ENCODE measurements at regions not wholly inside any gene's neighbourhood (a gene's known extent, or its start where the extent isn't known, plus 50 kb on each side); places are given as distances from the start of the nearest gene placed in this dataset.

DNA sequence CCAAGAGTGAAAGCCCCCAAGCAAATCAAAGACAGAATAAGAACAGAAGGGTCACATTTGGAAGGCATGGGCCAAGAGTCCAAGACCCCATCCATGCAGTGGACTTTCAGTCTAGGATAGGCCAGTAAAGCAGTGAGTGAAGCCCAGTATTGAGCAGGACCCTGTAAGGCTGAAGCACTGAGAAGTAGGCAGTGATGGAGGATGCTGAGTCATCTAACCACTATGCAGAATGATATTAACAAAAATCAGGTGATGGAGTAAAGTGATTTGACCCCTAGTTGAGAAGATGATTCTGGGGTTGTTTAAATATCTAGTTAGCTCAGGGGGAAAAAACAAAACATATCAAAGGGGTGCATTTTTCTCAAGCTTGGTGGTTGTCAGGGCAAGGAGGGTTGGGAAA lies 308.7 kb upstream of the PLXNA2 start:
- H3K9me3 Mint-ChIP-seq: no peaks in the 10 kb centered on the region
- H3K27ac Mint-ChIP-seq: no peak overlapping the region
- ATAC-seq (ENCODE audit: poor library complexity) (no peak), DNase-seq (no peak)
- no peaks in the 10 kb centered on the region for H3K36me3 Mint-ChIP-seq (ENCODE audit: low read depth)
- Histone ChIP-seq H3K4me1 (ENCODE audit: insufficient read depth, low read length) (no peaks in the 10 kb centered on the region), H3K36me3 (ENCODE audit: insufficient read depth, low read length) (no peaks in the 10 kb centered on the region), H3K4me3 (ENCODE audit: low read length) (no peak overlapping the region), H3K9me3 (ENCODE audit: control insufficient read depth in 1 of 2, insufficient read depth in 1 of 2, low read length in 2 of 2) (no peaks in the 10 kb centered on the region), H3K27me3 (ENCODE audit: control insufficient read depth in 1 of 2, insufficient read depth in 2 of 2, low read length in 2 of 2) (no peaks in the 10 kb centered on the region), H3K27ac (ENCODE audit: low read depth in 1 of 2, low read length in 2 of 2) (no peak overlapping the region)
- no peak overlapping the region for H3K4me3 Mint-ChIP-seq
- ChIA-PET POLR2A (no interaction called here), CTCF (no interaction called here)
- H3K4me1 Mint-ChIP-seq (ENCODE audit: low read depth): no peaks in the 10 kb centered on the region
- peaks cover 20% of the 10 kb centered on the region for H3K27me3 Mint-ChIP-seq
- TF ChIP-seq, protein P1, sequence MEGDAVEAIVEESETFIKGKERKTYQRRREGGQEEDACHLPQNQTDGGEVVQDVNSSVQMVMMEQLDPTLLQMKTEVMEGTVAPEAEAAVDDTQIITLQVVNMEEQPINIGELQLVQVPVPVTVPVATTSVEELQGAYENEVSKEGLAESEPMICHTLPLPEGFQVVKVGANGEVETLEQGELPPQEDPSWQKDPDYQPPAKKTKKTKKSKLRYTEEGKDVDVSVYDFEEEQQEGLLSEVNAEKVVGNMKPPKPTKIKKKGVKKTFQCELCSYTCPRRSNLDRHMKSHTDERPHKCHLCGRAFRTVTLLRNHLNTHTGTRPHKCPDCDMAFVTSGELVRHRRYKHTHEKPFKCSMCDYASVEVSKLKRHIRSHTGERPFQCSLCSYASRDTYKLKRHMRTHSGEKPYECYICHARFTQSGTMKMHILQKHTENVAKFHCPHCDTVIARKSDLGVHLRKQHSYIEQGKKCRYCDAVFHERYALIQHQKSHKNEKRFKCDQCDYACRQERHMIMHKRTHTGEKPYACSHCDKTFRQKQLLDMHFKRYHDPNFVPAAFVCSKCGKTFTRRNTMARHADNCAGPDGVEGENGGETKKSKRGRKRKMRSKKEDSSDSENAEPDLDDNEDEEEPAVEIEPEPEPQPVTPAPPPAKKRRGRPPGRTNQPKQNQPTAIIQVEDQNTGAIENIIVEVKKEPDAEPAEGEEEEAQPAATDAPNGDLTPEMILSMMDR (IDR thresholded peaks at IDR 0.05): no peak
- intact Hi-C loops (cut with DNase I, micrococcal nuclease): no loop called here

DNA sequence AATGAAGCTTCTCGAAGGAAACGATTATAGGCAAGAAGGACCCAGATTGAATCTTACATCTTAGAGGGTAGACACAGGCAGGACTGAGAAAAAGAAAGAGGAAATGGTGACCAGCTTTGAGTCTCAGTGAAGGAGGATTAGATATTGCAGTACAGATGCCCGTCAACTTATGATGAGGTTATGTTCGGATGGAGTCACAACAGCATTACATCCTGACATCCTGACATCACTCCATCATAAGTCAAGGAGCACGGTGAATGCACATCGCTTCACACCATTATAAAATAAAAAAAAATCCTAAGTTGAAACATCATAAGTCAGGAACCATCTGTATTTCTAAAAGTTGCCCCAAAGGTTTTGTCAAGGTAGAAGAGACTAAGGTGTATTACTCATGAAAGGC lies 312.3 kb upstream of the PLXNA2 start:
- Histone ChIP-seq H3K36me3 (ENCODE audit: insufficient read depth, low read length) (no peaks in the 10 kb centered on the region), H3K27me3 (ENCODE audit: control insufficient read depth in 1 of 2, insufficient read depth in 2 of 2, low read length in 2 of 2) (no peaks in the 10 kb centered on the region), H3K4me3 (ENCODE audit: low read length) (no peak overlapping the region), H3K27ac (ENCODE audit: low read depth in 1 of 2, low read length in 2 of 2) (no peak overlapping the region), H3K9me3 (ENCODE audit: control insufficient read depth in 1 of 2, insufficient read depth in 1 of 2, low read length in 2 of 2) (no peaks in the 10 kb centered on the region), H3K4me1 (ENCODE audit: insufficient read depth, low read length) (no peaks in the 10 kb centered on the region)
- Mint-ChIP-seq H3K4me1 (ENCODE audit: low read depth) (no peaks in the 10 kb centered on the region), H3K27ac (no peak overlapping the region), H3K36me3 (ENCODE audit: low read depth) (no peaks in the 10 kb centered on the region), H3K9me3 (no peaks in the 10 kb centered on the region), H3K27me3 (peaks cover 15% of the 10 kb centered on the region), H3K4me3 (no peak overlapping the region)
- TF ChIP-seq, protein P1 (IDR thresholded peaks at IDR 0.05): no peak
- ChIA-PET POLR2A (no interaction called here), CTCF (no interaction called here)
- ATAC-seq (ENCODE audit: poor library complexity): no peak
- intact Hi-C loops (cut with DNase I, micrococcal nuclease): no loop called here
- no peak for DNase-seq

GRCh38 chr1:208557046-208557722 lies 313.0 kb upstream of the PLXNA2 start:
- POLR2A ChIA-PET: no interaction called here
- ATAC-seq (ENCODE audit: poor library complexity): no peak
- no peak for DNase-seq

More at GRCh38 chr1:208557046-208557722, 313.0 kb upstream of the PLXNA2 start:
- no peaks in the 10 kb centered on the region for H3K36me3 Mint-ChIP-seq (ENCODE audit: low read depth)
- CTCF ChIA-PET: no interaction called here
- Histone ChIP-seq H3K27me3 (ENCODE audit: control insufficient read depth in 1 of 2, insufficient read depth in 2 of 2, low read length in 2 of 2) (no peaks in the 10 kb centered on the region), H3K27ac (ENCODE audit: low read depth in 1 of 2, low read length in 2 of 2) (no peak overlapping the region), H3K4me3 (ENCODE audit: low read length) (no peak overlapping the region), H3K4me1 (ENCODE audit: insufficient read depth, low read length) (no peaks in the 10 kb centered on the region), H3K36me3 (ENCODE audit: insufficient read depth, low read length) (no peaks in the 10 kb centered on the region), H3K9me3 (ENCODE audit: control insufficient read depth in 1 of 2, insufficient read depth in 1 of 2, low read length in 2 of 2) (no peaks in the 10 kb centered on the region)
- TF ChIP-seq, protein P1 (IDR thresholded peaks at IDR 0.05): no peak
- peaks cover 8% of the 10 kb centered on the region for H3K27me3 Mint-ChIP-seq
- no peak overlapping the region for H3K4me3 Mint-ChIP-seq
- H3K27ac Mint-ChIP-seq: no peak overlapping the region
- H3K4me1 Mint-ChIP-seq (ENCODE audit: low read depth): no peaks in the 10 kb centered on the region
- H3K9me3 Mint-ChIP-seq: no peaks in the 10 kb centered on the region
- intact Hi-C loops (cut with DNase I, micrococcal nuclease): no loop called here
